ENCODE measurements at regions not wholly inside any gene's neighbourhood (a gene's known extent, or its start where the extent isn't known, plus 50 kb on each side); places are given as distances from the start of the nearest gene placed in this dataset.

- no peak overlapping the region for H3K27ac ChIP-seq
- intact Hi-C loops (cut with DNase I), result no loop called here
- TF ChIP-seq POLR2A (IDR thresholded peaks at IDR 0.05), result no peak
- TF ChIP-seq, protein P1, sequence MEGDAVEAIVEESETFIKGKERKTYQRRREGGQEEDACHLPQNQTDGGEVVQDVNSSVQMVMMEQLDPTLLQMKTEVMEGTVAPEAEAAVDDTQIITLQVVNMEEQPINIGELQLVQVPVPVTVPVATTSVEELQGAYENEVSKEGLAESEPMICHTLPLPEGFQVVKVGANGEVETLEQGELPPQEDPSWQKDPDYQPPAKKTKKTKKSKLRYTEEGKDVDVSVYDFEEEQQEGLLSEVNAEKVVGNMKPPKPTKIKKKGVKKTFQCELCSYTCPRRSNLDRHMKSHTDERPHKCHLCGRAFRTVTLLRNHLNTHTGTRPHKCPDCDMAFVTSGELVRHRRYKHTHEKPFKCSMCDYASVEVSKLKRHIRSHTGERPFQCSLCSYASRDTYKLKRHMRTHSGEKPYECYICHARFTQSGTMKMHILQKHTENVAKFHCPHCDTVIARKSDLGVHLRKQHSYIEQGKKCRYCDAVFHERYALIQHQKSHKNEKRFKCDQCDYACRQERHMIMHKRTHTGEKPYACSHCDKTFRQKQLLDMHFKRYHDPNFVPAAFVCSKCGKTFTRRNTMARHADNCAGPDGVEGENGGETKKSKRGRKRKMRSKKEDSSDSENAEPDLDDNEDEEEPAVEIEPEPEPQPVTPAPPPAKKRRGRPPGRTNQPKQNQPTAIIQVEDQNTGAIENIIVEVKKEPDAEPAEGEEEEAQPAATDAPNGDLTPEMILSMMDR (IDR thresholded peaks at IDR 0.05), result no peak
- H3K27me3 ChIP-seq, result peaks cover 3% of the 10 kb centered on the region
- no peaks in the 10 kb centered on the region for H3K36me3 ChIP-seq (replicated peaks in 1 of 2)
- H3K9me3 ChIP-seq (replicated peaks in 1 of 3), result no peaks in the 10 kb centered on the region
- no peaks in the 10 kb centered on the region for H3K4me1 ChIP-seq (replicated peaks in 1 of 2)
- H3K4me3 ChIP-seq, result no peak overlapping the region
- DNase-seq, result no peak
- 49 to 60% (median 55%) methylated on average over 6 of the region's 6 CpGs for WGBS, 4 donors
Observed at GRCh38 chr22:26979294-26979693, 321.9 kb downstream of the MIAT start.

DNA sequence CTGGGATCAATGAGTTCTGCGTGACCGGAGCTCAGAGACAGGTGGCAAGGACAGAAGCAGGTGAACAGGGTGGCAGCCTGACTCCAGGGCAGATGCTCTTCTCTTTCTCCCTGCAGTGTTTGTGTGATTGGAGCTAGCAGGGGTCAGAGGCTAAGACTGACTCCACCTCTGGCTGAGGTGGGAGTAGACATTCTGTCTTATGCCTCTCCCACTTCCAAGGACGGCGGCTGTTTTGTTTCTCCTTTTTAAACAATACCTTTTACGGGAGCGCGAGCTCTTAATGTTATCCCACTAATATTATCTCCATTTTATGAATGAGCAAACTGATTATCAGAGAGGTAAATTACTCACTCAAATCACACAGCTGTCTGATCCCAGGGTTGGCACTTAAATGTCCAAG, 323.7 kb downstream of the MIAT start:
- intact Hi-C loops (cut with DNase I), result no loop called here
- WGBS, 4 donors, result 79 to 86% (median 84%) methylated on average over 7 of the region's 7 CpGs
- no peak for DNase-seq
- Histone ChIP-seq H3K27ac (peak overlapping the region in 1 of 5 donors; percentile 29), H3K4me3 (no peak overlapping the region), H3K4me1 (replicated peaks in 1 of 2) (no peaks in the 10 kb centered on the region), H3K36me3 (replicated peaks in 1 of 2) (no peaks in the 10 kb centered on the region), H3K27me3 (peaks cover 3% of the 10 kb centered on the region), H3K9me3 (replicated peaks in 1 of 3) (no peaks in the 10 kb centered on the region)
- no peak for TF ChIP-seq POLR2A (IDR thresholded peaks at IDR 0.05)
- TF ChIP-seq, protein P1 (IDR thresholded peaks at IDR 0.05), result no peak

DNA sequence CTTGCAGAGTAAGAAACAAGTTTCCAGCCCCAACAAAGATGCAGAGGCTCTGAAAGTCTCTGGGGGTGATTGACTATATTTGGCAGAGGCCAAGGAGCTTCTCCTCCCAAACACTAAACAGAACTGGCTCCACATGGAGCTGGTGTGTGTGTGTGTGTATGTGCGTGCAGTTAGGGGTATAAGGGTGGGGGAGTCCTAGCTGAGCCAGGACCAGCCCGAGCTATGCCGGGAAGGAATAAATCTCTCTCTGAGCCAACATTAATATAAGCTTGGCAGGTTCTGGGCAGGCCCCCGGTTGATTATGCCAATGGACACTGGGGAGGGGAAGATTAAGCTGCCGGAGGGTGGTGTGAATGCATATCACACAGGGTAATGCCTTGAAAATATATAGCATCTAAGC, 324.2 kb downstream of the MIAT start:
- Histone ChIP-seq H3K27me3 (peaks cover 3% of the 10 kb centered on the region), H3K4me1 (replicated peaks in 1 of 2) (no peaks in the 10 kb centered on the region), H3K27ac (no peak overlapping the region), H3K9me3 (replicated peaks in 1 of 3) (no peaks in the 10 kb centered on the region), H3K4me3 (no peak overlapping the region), H3K36me3 (replicated peaks in 1 of 2) (no peaks in the 10 kb centered on the region)
- TF ChIP-seq POLR2A (IDR thresholded peaks at IDR 0.05), result no peak
- TF ChIP-seq, protein P1 (IDR thresholded peaks at IDR 0.05), result no peak
- intact Hi-C loops (cut with DNase I), result no loop called here
- DNase-seq, result no peak
- WGBS, 4 donors, result 45 to 72% (median 63%) methylated on average over 5 of the region's 5 CpGs

GRCh38 chr22:26983311-26983710, 325.9 kb downstream of the MIAT start:
- Histone ChIP-seq H3K9me3 (replicated peaks in 1 of 3) (no peaks in the 10 kb centered on the region), H3K27ac (no peak overlapping the region), H3K4me3 (no peak overlapping the region), H3K36me3 (replicated peaks in 1 of 2) (no peaks in the 10 kb centered on the region), H3K4me1 (replicated peaks in 1 of 2) (no peaks in the 10 kb centered on the region), H3K27me3 (peaks cover 3% of the 10 kb centered on the region)
- TF ChIP-seq POLR2A (IDR thresholded peaks at IDR 0.05), result no peak
- TF ChIP-seq, protein P1 (IDR thresholded peaks at IDR 0.05), result no peak
- no peak for DNase-seq
- 62 to 100% (median 79%) methylated on average over 1 of the region's 1 CpG for WGBS, 4 donors
- intact Hi-C loops (cut with DNase I), result no loop called here

Data from adrenal gland (tissue), 9 donors.